SK-N-SH treated with all-trans-retinoic acid at 6 μM for 48 hours (cell line): ENCODE measurements at regions not wholly inside any gene's neighbourhood (a gene's known extent, or its start where the extent isn't known, plus 50 kb on each side); places are given as distances from the start of the nearest gene placed in this dataset.

ENCODE experiments used
- ATAC-seq: fragments of 200-7000 bp; cut with Tn5 transposase; 3 replicates; pipeline ENCODE4 v1.9.1; 2020; ENCODE audit warnings: mild to moderate bottlenecking, moderate library complexity
- ARNTL ChIP-seq: fragments of 450-650 bp; formaldehyde crosslinking; IDR thresholded peaks from 2 replicates; pipeline ENCODE4 v1.5.0; 2020; ENCODE audit warnings: low read depth, mild to moderate bottlenecking, moderate library complexity, borderline replicate concordance
- BACH2 ChIP-seq: fragments of 250-450 bp; sonication (Bioruptor Pico); IDR thresholded peaks from 2 replicates; pipeline ENCODE4 v1.9.0; 2021; ENCODE audit warnings: mild to moderate bottlenecking, borderline replicate concordance
- CREB5 ChIP-seq: fragments of 250-450 bp; sonication (Bioruptor Pico); IDR thresholded peaks from 2 replicates; pipeline ENCODE4 v1.5.1; 2020; ENCODE audit warnings: low read depth, mild to moderate bottlenecking, moderate library complexity
- CSDC2 ChIP-seq: fragments of 250-450 bp; sonication (Bioruptor Pico); IDR thresholded peaks from 2 replicates; pipeline ENCODE4 v1.5.0; 2020; ENCODE audit warnings: mild to moderate bottlenecking, moderate library complexity
- ESRRG ChIP-seq: fragments of 250-450 bp; sonication (Bioruptor Pico); IDR thresholded peaks from 2 replicates; pipeline ENCODE4 v1.6.1; 2021; ENCODE audit warnings: mild to moderate bottlenecking
- GLIS3 ChIP-seq: fragments of 250-450 bp; sonication (Bioruptor Pico); IDR thresholded peaks from 2 replicates; pipeline ENCODE4 v1.5.0; 2020; ENCODE audit warnings: mild to moderate bottlenecking, moderate library complexity
- ISL1 ChIP-seq: fragments of 250-450 bp; sonication (Bioruptor Pico); IDR thresholded peaks from 2 replicates; pipeline ENCODE4 v2.1.2; 2022; ENCODE audit warnings: mild to moderate bottlenecking, moderate library complexity
- OSR1 ChIP-seq: fragments of 250-450 bp; sonication (Bioruptor Pico); IDR thresholded peaks from 2 replicates; pipeline ENCODE4 v1.8.0; 2022; ENCODE audit warnings: moderate library complexity, mild to moderate bottlenecking, inconsistent platforms
- PATZ1 ChIP-seq: fragments of 250-450 bp; sonication (Bioruptor Pico); IDR thresholded peaks from 2 replicates; pipeline ENCODE4 v1.8.0; 2020; ENCODE audit warnings: mild to moderate bottlenecking, moderate library complexity, borderline replicate concordance
- PPARA ChIP-seq: fragments of 250-450 bp; sonication (Bioruptor Pico); IDR thresholded peaks from 2 replicates; pipeline ENCODE4 v1.5.0; 2020; ENCODE audit warnings: mild to moderate bottlenecking, borderline replicate concordance
- RARB ChIP-seq: fragments of 250-450 bp; sonication (Bioruptor Pico); IDR thresholded peaks from 2 replicates; pipeline ENCODE4 v1.8.0; 2021; ENCODE audit warnings: mild to moderate bottlenecking, moderate library complexity
- SNAI2 ChIP-seq: fragments of 250-450 bp; sonication (Bioruptor Pico); IDR thresholded peaks from 2 replicates; pipeline ENCODE4 v1.5.0; 2020; ENCODE audit warnings: mild to moderate bottlenecking, moderate library complexity
- TCF4 ChIP-seq: fragments of 250-450 bp; sonication (Bioruptor Pico); IDR thresholded peaks from 2 replicates; pipeline ENCODE4 v1.8.0; 2021; ENCODE audit warnings: mild to moderate bottlenecking, moderate library complexity, borderline replicate concordance
- TOX ChIP-seq: fragments of 250-450 bp; sonication (Bioruptor Pico); IDR thresholded peaks from 2 replicates; pipeline ENCODE4 v1.8.0; 2021; ENCODE audit warnings: mild to moderate bottlenecking, moderate library complexity, borderline replicate concordance
- ZC3H10 ChIP-seq: fragments of 250-450 bp; sonication (Bioruptor Pico); IDR thresholded peaks from 2 replicates; pipeline ENCODE4 v1.5.1; 2021; ENCODE audit warnings: mild to moderate bottlenecking, moderate library complexity
- ZFP3 ChIP-seq: fragments of 250-450 bp; sonication (Bioruptor Pico); IDR thresholded peaks from 2 replicates; pipeline ENCODE4 v1.5.0; 2020; ENCODE audit warnings: mild to moderate bottlenecking, moderate library complexity
- ZFP30 ChIP-seq: fragments of 450-650 bp; formaldehyde crosslinking; IDR thresholded peaks from 2 replicates; pipeline ENCODE4 v1.5.0; 2022; ENCODE audit warnings: mild to moderate bottlenecking, moderate library complexity
- ZNF565 ChIP-seq: fragments of 450-650 bp; formaldehyde crosslinking; conservative IDR thresholded peaks from 2 replicates; pipeline ENCODE4 v1.5.0; 2020; ENCODE audit warnings: low read depth, mild to moderate bottlenecking, moderate library complexity
- ZNF70 ChIP-seq: fragments of 450-650 bp; formaldehyde crosslinking; IDR thresholded peaks from 2 replicates; pipeline ENCODE4 v1.5.0; 2020; ENCODE audit warnings: mild to moderate bottlenecking, moderate library complexity
- TF ChIP-seq, protein P1 (sequence below): fragments of 250-450 bp; sonication (Bioruptor Pico); IDR thresholded peaks from 2 replicates; pipeline ENCODE4 v1.5.0; 2020; ENCODE audit warnings: mild to moderate bottlenecking, moderate library complexity
- TF ChIP-seq, protein P2 (sequence below): fragments of 250-450 bp; sonication (Bioruptor Pico); IDR thresholded peaks from 2 replicates; pipeline ENCODE4 v1.8.0; 2021; ENCODE audit warnings: low read depth, mild to moderate bottlenecking, moderate library complexity, borderline replicate concordance

- no peak for ATAC-seq
- TF ChIP-seq BACH2 (CRISPR knock-in tag): no peak
- TF ChIP-seq CSDC2 (CRISPR knock-in tag): no peak
- TF ChIP-seq ESRRG: no peak
- TF ChIP-seq GLIS3: no peak
- TF ChIP-seq TCF4: no peak
- no peak for TF ChIP-seq PPARA (CRISPR knock-in tag)
- TF ChIP-seq ISL1 (CRISPR knock-in tag): no peak
- TF ChIP-seq ZC3H10 (CRISPR knock-in tag): no peak
- TF ChIP-seq ZFP30 (CRISPR knock-in tag): no peak
- no peak for TF ChIP-seq OSR1
- TF ChIP-seq TOX (CRISPR knock-in tag): no peak
- no peak for TF ChIP-seq SNAI2 (CRISPR knock-in tag)
- TF ChIP-seq RARB (CRISPR knock-in tag): no peak
- no peak for TF ChIP-seq ZNF70 (CRISPR knock-in tag)
- no peak for TF ChIP-seq ZNF565 (CRISPR knock-in tag)
- TF ChIP-seq CREB5 (CRISPR knock-in tag): no peak
- TF ChIP-seq, protein P1, sequence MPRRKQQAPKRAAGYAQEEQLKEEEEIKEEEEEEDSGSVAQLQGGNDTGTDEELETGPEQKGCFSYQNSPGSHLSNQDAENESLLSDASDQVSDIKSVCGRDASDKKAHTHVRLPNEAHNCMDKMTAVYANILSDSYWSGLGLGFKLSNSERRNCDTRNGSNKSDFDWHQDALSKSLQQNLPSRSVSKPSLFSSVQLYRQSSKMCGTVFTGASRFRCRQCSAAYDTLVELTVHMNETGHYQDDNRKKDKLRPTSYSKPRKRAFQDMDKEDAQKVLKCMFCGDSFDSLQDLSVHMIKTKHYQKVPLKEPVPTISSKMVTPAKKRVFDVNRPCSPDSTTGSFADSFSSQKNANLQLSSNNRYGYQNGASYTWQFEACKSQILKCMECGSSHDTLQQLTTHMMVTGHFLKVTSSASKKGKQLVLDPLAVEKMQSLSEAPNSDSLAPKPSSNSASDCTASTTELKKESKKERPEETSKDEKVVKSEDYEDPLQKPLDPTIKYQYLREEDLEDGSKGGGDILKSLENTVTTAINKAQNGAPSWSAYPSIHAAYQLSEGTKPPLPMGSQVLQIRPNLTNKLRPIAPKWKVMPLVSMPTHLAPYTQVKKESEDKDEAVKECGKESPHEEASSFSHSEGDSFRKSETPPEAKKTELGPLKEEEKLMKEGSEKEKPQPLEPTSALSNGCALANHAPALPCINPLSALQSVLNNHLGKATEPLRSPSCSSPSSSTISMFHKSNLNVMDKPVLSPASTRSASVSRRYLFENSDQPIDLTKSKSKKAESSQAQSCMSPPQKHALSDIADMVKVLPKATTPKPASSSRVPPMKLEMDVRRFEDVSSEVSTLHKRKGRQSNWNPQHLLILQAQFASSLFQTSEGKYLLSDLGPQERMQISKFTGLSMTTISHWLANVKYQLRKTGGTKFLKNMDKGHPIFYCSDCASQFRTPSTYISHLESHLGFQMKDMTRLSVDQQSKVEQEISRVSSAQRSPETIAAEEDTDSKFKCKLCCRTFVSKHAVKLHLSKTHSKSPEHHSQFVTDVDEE (CRISPR knock-in tag): no peak
- no peak for TF ChIP-seq ZFP3 (CRISPR knock-in tag)
- no peak for TF ChIP-seq PATZ1 (CRISPR knock-in tag)
- TF ChIP-seq ARNTL (CRISPR knock-in tag): no peak
These were observed 165.4 kb upstream of the FOXQ1 start for GRCh38 chr6:1146500-1146899.

DNA sequence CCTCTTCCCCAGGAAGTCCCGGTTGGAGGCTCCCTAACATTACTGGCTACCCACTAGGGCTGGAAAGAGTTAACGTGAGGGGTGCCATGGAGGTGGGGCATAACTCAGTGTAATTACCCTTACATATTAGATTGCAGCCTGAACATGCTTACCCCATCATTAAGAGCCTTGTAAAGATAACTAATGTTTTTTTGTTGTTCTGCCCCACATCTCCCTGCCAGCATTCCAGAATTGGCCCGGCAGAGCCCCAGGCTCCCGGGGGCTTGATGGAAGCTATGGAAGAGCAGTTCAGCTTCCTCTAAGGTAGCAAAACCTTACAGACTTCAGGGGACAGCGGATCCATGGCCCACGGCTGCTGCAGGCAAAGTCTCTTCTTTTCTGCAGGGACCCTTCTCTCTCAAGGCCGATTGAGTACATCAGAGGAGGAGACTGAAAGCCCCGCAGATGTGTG, 166.1 kb upstream of the FOXQ1 start:
- ATAC-seq: no peak
- TF ChIP-seq, protein P2, sequence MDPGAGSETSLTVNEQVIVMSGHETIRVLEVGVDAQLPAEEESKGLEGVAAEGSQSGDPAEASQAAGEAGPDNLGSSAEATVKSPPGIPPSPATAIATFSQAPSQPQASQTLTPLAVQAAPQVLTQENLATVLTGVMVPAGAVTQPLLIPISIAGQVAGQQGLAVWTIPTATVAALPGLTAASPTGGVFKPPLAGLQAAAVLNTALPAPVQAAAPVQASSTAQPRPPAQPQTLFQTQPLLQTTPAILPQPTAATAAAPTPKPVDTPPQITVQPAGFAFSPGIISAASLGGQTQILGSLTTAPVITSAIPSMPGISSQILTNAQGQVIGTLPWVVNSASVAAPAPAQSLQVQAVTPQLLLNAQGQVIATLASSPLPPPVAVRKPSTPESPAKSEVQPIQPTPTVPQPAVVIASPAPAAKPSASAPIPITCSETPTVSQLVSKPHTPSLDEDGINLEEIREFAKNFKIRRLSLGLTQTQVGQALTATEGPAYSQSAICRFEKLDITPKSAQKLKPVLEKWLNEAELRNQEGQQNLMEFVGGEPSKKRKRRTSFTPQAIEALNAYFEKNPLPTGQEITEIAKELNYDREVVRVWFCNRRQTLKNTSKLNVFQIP (CRISPR knock-in tag): no peak
- TF ChIP-seq ZC3H10 (CRISPR knock-in tag) (no peak), TOX (CRISPR knock-in tag) (no peak), CREB5 (CRISPR knock-in tag) (no peak), PPARA (CRISPR knock-in tag) (no peak), ZNF70 (CRISPR knock-in tag) (no peak), CSDC2 (CRISPR knock-in tag) (no peak), ESRRG (no peak), GLIS3 (no peak), ZFP30 (CRISPR knock-in tag) (no peak), ZFP3 (CRISPR knock-in tag) (no peak), BACH2 (CRISPR knock-in tag) (no peak), SNAI2 (CRISPR knock-in tag) (no peak), ARNTL (CRISPR knock-in tag) (no peak), RARB (CRISPR knock-in tag) (no peak), ZNF565 (CRISPR knock-in tag) (no peak)
- TF ChIP-seq, protein P1 (CRISPR knock-in tag): no peak
